ENCODE measurements at regions not wholly inside any gene's neighbourhood (a gene's known extent, or its start where the extent isn't known, plus 50 kb on each side); places are given as distances from the start of the nearest gene placed in this dataset.
"Not testable (repeated sequence)": the region's sequence is repeated elsewhere in the genome, so short reads cannot be mapped to it uniquely, and the experiment has no call there.

- no peaks in the 10 kb centered on the region for H3K36me3 ChIP-seq (ENCODE audit: insufficient read depth, insufficient read length, low read length)
- DNase-seq (ENCODE audit: low read depth, low spot score): no peak
- H3K4me3 ChIP-seq (ENCODE audit: insufficient read length, low read depth): no peak overlapping the region
- peaks cover 3% of the 10 kb centered on the region for H3K4me1 ChIP-seq (ENCODE audit: insufficient read depth, insufficient read length)
- H3K9me3 ChIP-seq (ENCODE audit: insufficient read depth, low read length): no peaks in the 10 kb centered on the region
- TF ChIP-seq ZNF274 (IDR thresholded peaks at IDR 0.05; ENCODE audit: low read depth, low read length): no peak
- TF ChIP-seq SUZ12 (IDR thresholded peaks at IDR 0.05; ENCODE audit: extremely low read depth, insufficient read depth, insufficient read length): no peak
- TF ChIP-seq YY1 (IDR thresholded peaks at IDR 0.05; ENCODE audit: insufficient read depth, insufficient read length): no peak
- H3K27me3 ChIP-seq (ENCODE audit: insufficient read depth, insufficient read length): no peaks in the 10 kb centered on the region
- H3K9ac ChIP-seq (ENCODE audit: insufficient read length, low read depth): no peak overlapping the region
Measured at GRCh38 chr5:99037668-99038067, 108.9 kb upstream of the CHD1 start.

- H3K36me3 ChIP-seq (ENCODE audit: insufficient read depth, insufficient read length, low read length): no peaks in the 10 kb centered on the region
- H3K4me1 ChIP-seq (ENCODE audit: insufficient read depth, insufficient read length): peaks cover 3% of the 10 kb centered on the region
- H3K4me3 ChIP-seq (ENCODE audit: insufficient read length, low read depth): no peak overlapping the region
- H3K9me3 ChIP-seq (ENCODE audit: insufficient read depth, low read length): no peaks in the 10 kb centered on the region
- H3K9ac ChIP-seq (ENCODE audit: insufficient read length, low read depth): no peak overlapping the region
- TF ChIP-seq SUZ12 (IDR thresholded peaks at IDR 0.05; ENCODE audit: extremely low read depth, insufficient read depth, insufficient read length) (no peak), YY1 (IDR thresholded peaks at IDR 0.05; ENCODE audit: insufficient read depth, insufficient read length) (no peak), ZNF274 (IDR thresholded peaks at IDR 0.05; ENCODE audit: low read depth, low read length) (no peak)
- no peak for DNase-seq (ENCODE audit: low read depth, low spot score)
- no peaks in the 10 kb centered on the region for H3K27me3 ChIP-seq (ENCODE audit: insufficient read depth, insufficient read length)
Measured at GRCh38 chr5:99035942-99036341, 107.1 kb upstream of the CHD1 start.

GRCh38 chr5:99034336-99034735, 105.5 kb upstream of the CHD1 start:
- TF ChIP-seq ZNF274 (IDR thresholded peaks at IDR 0.05; ENCODE audit: low read depth, low read length): no peak
- no peak for TF ChIP-seq SUZ12 (IDR thresholded peaks at IDR 0.05; ENCODE audit: extremely low read depth, insufficient read depth, insufficient read length)
- TF ChIP-seq YY1 (IDR thresholded peaks at IDR 0.05; ENCODE audit: insufficient read depth, insufficient read length): no peak
- no peak for DNase-seq (ENCODE audit: low read depth, low spot score)
- H3K9me3 ChIP-seq (ENCODE audit: insufficient read depth, low read length): no peaks in the 10 kb centered on the region
- peaks cover 3% of the 10 kb centered on the region for H3K4me1 ChIP-seq (ENCODE audit: insufficient read depth, insufficient read length)
- H3K36me3 ChIP-seq (ENCODE audit: insufficient read depth, insufficient read length, low read length): no peaks in the 10 kb centered on the region
- no peak overlapping the region for H3K9ac ChIP-seq (ENCODE audit: insufficient read length, low read depth)
- H3K4me3 ChIP-seq (ENCODE audit: insufficient read length, low read depth): no peak overlapping the region
- no peaks in the 10 kb centered on the region for H3K27me3 ChIP-seq (ENCODE audit: insufficient read depth, insufficient read length)

- Histone ChIP-seq H3K9me3 (ENCODE audit: insufficient read depth, low read length) (no peaks in the 10 kb centered on the region), H3K36me3 (ENCODE audit: insufficient read depth, insufficient read length, low read length) (no peaks in the 10 kb centered on the region), H3K4me3 (ENCODE audit: insufficient read length, low read depth) (no peak overlapping the region), H3K27me3 (ENCODE audit: insufficient read depth, insufficient read length) (no peaks in the 10 kb centered on the region), H3K4me1 (ENCODE audit: insufficient read depth, insufficient read length) (peaks cover 3% of the 10 kb centered on the region), H3K9ac (ENCODE audit: insufficient read length, low read depth) (no peak overlapping the region)
- no peak for TF ChIP-seq SUZ12 (IDR thresholded peaks at IDR 0.05; ENCODE audit: extremely low read depth, insufficient read depth, insufficient read length)
- no peak for TF ChIP-seq ZNF274 (IDR thresholded peaks at IDR 0.05; ENCODE audit: low read depth, low read length)
- no peak for TF ChIP-seq YY1 (IDR thresholded peaks at IDR 0.05; ENCODE audit: insufficient read depth, insufficient read length)
- DNase-seq (ENCODE audit: low read depth, low spot score): no peak
Measured at GRCh38 chr5:99033014-99033900, 104.5 kb upstream of the CHD1 start.

- TF ChIP-seq SUZ12 (IDR thresholded peaks at IDR 0.05; ENCODE audit: extremely low read depth, insufficient read depth, insufficient read length) (no peak), ZNF274 (IDR thresholded peaks at IDR 0.05; ENCODE audit: low read depth, low read length) (no peak), YY1 (IDR thresholded peaks at IDR 0.05; ENCODE audit: insufficient read depth, insufficient read length) (no peak)
- Histone ChIP-seq H3K4me1 (ENCODE audit: insufficient read depth, insufficient read length) (no peaks in the 10 kb centered on the region), H3K36me3 (ENCODE audit: insufficient read depth, insufficient read length, low read length) (no peaks in the 10 kb centered on the region), H3K9ac (ENCODE audit: insufficient read length, low read depth) (no peak overlapping the region), H3K4me3 (ENCODE audit: insufficient read length, low read depth) (no peak overlapping the region), H3K9me3 (ENCODE audit: insufficient read depth, low read length) (no peaks in the 10 kb centered on the region), H3K27me3 (ENCODE audit: insufficient read depth, insufficient read length) (no peaks in the 10 kb centered on the region)
- peak; percentile 38 for DNase-seq (ENCODE audit: low read depth, low spot score)
Measured at GRCh38 chr5:99032234-99033013, 103.6 kb upstream of the CHD1 start.

- Histone ChIP-seq H3K4me3 (ENCODE audit: insufficient read length, low read depth) (no peak overlapping the region), H3K9ac (ENCODE audit: insufficient read length, low read depth) (no peak overlapping the region), H3K27me3 (ENCODE audit: insufficient read depth, insufficient read length) (no peaks in the 10 kb centered on the region), H3K4me1 (ENCODE audit: insufficient read depth, insufficient read length) (no peaks in the 10 kb centered on the region), H3K9me3 (ENCODE audit: insufficient read depth, low read length) (no peaks in the 10 kb centered on the region), H3K36me3 (ENCODE audit: insufficient read depth, insufficient read length, low read length) (no peaks in the 10 kb centered on the region)
- no peak for TF ChIP-seq YY1 (IDR thresholded peaks at IDR 0.05; ENCODE audit: insufficient read depth, insufficient read length)
- TF ChIP-seq SUZ12 (IDR thresholded peaks at IDR 0.05; ENCODE audit: extremely low read depth, insufficient read depth, insufficient read length): no peak
- no peak for TF ChIP-seq ZNF274 (IDR thresholded peaks at IDR 0.05; ENCODE audit: low read depth, low read length)
- no peak for DNase-seq (ENCODE audit: low read depth, low spot score)
Measured at GRCh38 chr5:99030906-99031440, 102.2 kb upstream of the CHD1 start.

GRCh38 chr5:99029172-99029571, 100.4 kb upstream of the CHD1 start:
- TF ChIP-seq YY1 (IDR thresholded peaks at IDR 0.05; ENCODE audit: insufficient read depth, insufficient read length): no peak
- TF ChIP-seq ZNF274 (IDR thresholded peaks at IDR 0.05; ENCODE audit: low read depth, low read length): no peak
- Histone ChIP-seq H3K9ac (ENCODE audit: insufficient read length, low read depth) (no peak overlapping the region), H3K9me3 (ENCODE audit: insufficient read depth, low read length) (no peaks in the 10 kb centered on the region), H3K27me3 (ENCODE audit: insufficient read depth, insufficient read length) (no peaks in the 10 kb centered on the region), H3K4me3 (ENCODE audit: insufficient read length, low read depth) (no peak overlapping the region), H3K4me1 (ENCODE audit: insufficient read depth, insufficient read length) (no peaks in the 10 kb centered on the region), H3K36me3 (ENCODE audit: insufficient read depth, insufficient read length, low read length) (no peaks in the 10 kb centered on the region)
- DNase-seq (ENCODE audit: low read depth, low spot score): no peak

GRCh38 chr5:99028170-99028569, 99.4 kb upstream of the CHD1 start:
- not testable (repeated sequence) for DNase-seq (ENCODE audit: low read depth, low spot score); H3K36me3 ChIP-seq (ENCODE audit: insufficient read depth, insufficient read length, low read length); H3K4me1 ChIP-seq (ENCODE audit: insufficient read depth, insufficient read length); H3K4me3 ChIP-seq (ENCODE audit: insufficient read length, low read depth); H3K27me3 ChIP-seq (ENCODE audit: insufficient read depth, insufficient read length); H3K9ac ChIP-seq (ENCODE audit: insufficient read length, low read depth); H3K9me3 ChIP-seq (ENCODE audit: insufficient read depth, low read length)
